Neutrophil (primary cell): ENCODE measurements at regions not wholly inside any gene's neighbourhood (a gene's known extent, or its start where the extent isn't known, plus 50 kb on each side); places are given as distances from the start of the nearest gene placed in this dataset.

Experiments
- H3K27ac ChIP-seq: fragments of 200-600 bp; sonication (generic); 2 replicates; pipeline ENCODE4 v1.5.1; 2016; ENCODE audit warnings: mild to moderate bottlenecking, moderate library complexity
- H3K27me3 ChIP-seq: fragments of 200-600 bp; sonication (generic); 2 replicates; pipeline ENCODE4 v1.6.0; 2016; ENCODE audit warnings: mild to moderate bottlenecking
- H3K36me3 ChIP-seq: fragments of 200-600 bp; sonication (generic); 2 replicates; pipeline ENCODE4 v1.5.1; 2017
- H3K4me1 ChIP-seq, 2 experiments: fragments of 200-600 bp in 1 of 2; sonication (generic) in 1 of 2; 1 replicate in 1 of 2; 2 replicates in 1 of 2; pipeline versions ENCODE4 v1.5.1 to v1.6.1; 2013 to 2016; ENCODE audit warnings: low read depth in 1 of 2, low read length in 1 of 2, mild to moderate bottlenecking in 1 of 2, moderate library complexity in 1 of 2; ENCODE audit not compliant: control insufficient read depth in 1 of 2, insufficient read depth in 1 of 2
- H3K4me3 ChIP-seq, 2 experiments: fragments of 200-600 bp in 1 of 2; sonication (generic) in 1 of 2; 1 replicate in 1 of 2; 2 replicates in 1 of 2; pipeline ENCODE4 v1.5.1; 2013 to 2016; ENCODE audit warnings: low read depth in 1 of 2, low read length in 1 of 2, mild to moderate bottlenecking in 1 of 2, moderate library complexity in 1 of 2
- H3K9me3 ChIP-seq: fragments of 200-600 bp; sonication (generic); 2 replicates; pipeline ENCODE4 v1.5.1; 2016
- TF ChIP-seq, protein P1 (sequence below): fragments of 200-600 bp; sonication (generic); IDR thresholded peaks from 2 replicates; pipeline ENCODE4 v1.5.1; 2016; ENCODE audit warnings: antibody characterized with exemption

DNA sequence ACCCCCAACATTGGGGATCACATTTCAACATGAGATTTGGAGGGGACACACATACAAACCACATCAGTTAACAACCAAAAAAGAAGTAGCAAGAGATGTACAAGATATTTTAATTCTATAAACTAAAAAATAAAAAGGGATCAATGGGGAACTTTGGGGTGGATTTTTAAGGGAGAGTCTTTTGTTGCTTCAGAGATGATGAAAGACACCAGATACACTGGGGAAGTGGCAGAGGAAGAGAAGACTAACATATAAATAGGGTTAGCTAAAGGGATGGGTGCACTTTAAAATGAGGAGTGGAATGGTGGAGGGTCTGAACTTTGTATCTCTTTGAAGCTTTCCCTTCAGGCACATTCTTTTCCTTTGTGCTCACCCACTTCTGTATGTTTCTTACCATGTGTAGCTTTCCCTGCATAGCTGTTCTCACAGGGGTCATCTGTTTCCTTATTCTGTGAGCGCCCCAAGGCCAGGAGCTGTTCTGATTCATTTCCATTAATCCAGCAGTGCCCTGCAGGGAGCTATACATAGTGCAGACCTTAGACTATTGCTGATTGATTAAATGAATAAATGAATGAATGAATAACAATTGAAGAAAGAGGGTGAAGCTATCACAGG lies 531.6 kb upstream of the KLF4 start:
- Histone ChIP-seq H3K27me3 (no peaks in the 10 kb centered on the region), H3K36me3 (no peaks in the 10 kb centered on the region), H3K4me3 (no peak overlapping the region), H3K9me3 (no peaks in the 10 kb centered on the region), H3K4me1 (peaks cover 6 to 7% of the 10 kb centered on the region in 2 experiments), H3K27ac (no peak overlapping the region)
- TF ChIP-seq, protein P1, sequence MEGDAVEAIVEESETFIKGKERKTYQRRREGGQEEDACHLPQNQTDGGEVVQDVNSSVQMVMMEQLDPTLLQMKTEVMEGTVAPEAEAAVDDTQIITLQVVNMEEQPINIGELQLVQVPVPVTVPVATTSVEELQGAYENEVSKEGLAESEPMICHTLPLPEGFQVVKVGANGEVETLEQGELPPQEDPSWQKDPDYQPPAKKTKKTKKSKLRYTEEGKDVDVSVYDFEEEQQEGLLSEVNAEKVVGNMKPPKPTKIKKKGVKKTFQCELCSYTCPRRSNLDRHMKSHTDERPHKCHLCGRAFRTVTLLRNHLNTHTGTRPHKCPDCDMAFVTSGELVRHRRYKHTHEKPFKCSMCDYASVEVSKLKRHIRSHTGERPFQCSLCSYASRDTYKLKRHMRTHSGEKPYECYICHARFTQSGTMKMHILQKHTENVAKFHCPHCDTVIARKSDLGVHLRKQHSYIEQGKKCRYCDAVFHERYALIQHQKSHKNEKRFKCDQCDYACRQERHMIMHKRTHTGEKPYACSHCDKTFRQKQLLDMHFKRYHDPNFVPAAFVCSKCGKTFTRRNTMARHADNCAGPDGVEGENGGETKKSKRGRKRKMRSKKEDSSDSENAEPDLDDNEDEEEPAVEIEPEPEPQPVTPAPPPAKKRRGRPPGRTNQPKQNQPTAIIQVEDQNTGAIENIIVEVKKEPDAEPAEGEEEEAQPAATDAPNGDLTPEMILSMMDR, result no peak

DNA sequence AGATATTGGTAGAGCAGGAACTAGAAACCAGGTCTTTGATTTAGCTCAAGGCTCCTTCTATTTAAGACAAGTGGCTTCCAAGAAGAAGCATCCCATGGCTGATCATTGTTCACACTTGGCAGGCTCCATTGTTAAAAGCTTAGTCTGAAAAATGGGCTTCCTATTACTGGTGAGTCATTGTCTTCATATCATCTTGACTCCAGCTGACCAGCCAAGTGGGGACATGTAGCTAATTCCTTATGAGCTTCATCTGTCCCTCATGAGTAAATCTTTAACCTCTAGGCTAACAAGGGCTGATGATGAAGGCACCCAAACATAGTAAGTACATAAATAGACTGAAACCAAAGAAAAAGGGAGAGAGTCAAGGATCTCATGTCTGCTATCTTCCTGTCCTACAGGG lies 530.3 kb upstream of the KLF4 start:
- TF ChIP-seq, protein P1, result no peak
- Histone ChIP-seq H3K4me1 (peaks cover 6 to 7% of the 10 kb centered on the region in 2 experiments), H3K9me3 (no peaks in the 10 kb centered on the region), H3K4me3 (no peak overlapping the region), H3K27ac (no peak overlapping the region), H3K27me3 (no peaks in the 10 kb centered on the region), H3K36me3 (no peaks in the 10 kb centered on the region)

DNA sequence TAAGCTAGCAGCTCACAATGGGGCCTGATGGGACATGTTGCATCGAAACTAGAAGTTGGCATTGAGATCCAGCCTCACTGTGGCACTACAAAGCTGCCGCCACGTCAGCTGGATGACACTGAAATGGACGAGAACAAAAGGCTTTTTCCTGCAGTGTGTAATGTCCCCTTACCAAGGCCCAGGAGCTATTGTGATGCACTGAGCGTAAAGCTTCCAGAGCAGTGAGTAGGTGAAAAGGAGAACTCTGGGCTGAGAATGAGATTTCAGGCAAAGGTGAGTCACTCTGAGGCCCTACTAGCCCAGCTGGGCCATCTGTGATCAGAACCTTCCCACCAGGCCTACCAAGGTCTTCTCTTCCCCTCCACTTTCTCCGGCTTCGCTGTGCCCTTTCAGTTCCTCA lies 528.1 kb upstream of the KLF4 start:
- peaks cover 6 to 7% of the 10 kb centered on the region in 2 experiments for H3K4me1 ChIP-seq
- H3K4me3 ChIP-seq, result no peak overlapping the region
- TF ChIP-seq, protein P1, result no peak
- H3K27ac ChIP-seq, result no peak overlapping the region
- no peaks in the 10 kb centered on the region for H3K27me3 ChIP-seq
- no peaks in the 10 kb centered on the region for H3K9me3 ChIP-seq
- no peaks in the 10 kb centered on the region for H3K36me3 ChIP-seq

DNA sequence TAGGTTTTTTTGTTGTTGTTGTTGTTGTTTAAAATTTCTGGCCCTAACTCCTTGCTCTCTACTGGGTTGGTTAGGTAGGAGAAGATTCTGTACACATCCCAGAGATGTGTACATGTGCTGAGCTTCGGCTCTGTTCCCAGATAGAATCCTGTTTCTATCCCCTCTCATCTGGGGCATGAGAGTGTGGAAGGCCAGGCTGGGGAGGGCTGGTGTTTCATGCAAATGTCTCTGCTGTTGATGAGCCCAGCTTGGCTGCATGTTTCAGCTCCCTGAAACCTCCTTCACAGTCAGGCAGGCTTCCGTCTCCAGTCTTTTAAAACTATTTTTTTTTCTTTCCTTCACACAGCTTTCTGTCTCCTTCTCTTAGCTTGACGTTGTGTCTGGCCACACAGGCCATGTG lies 526.9 kb upstream of the KLF4 start:
- H3K36me3 ChIP-seq, result no peaks in the 10 kb centered on the region
- H3K27me3 ChIP-seq, result no peaks in the 10 kb centered on the region
- TF ChIP-seq, protein P1, result no peak
- peaks cover 5 to 7% of the 10 kb centered on the region in 2 experiments for H3K4me1 ChIP-seq
- no peak overlapping the region for H3K27ac ChIP-seq
- H3K4me3 ChIP-seq, result no peak overlapping the region
- H3K9me3 ChIP-seq, result no peaks in the 10 kb centered on the region

DNA sequence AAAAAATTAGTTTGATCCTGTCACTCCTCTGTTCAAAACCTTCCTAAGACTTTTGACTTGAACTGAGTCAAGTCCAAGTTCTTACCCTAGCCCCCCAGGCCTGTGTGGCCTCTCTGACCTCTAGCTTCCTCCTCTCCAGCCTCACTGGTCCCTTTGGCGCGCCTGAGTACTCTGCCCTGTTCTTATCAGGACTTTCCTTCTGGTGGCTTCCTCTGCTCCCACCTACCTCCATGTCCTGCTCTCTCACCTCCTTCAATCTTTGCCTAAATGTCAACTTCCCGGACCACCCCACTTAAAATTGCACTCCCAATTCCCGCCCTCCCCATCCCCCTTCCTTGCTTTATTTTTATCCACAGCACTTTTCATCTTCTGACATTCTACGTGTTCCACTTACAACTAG lies 526.1 kb upstream of the KLF4 start:
- no peaks in the 10 kb centered on the region for H3K27me3 ChIP-seq
- no peak overlapping the region for H3K27ac ChIP-seq
- H3K9me3 ChIP-seq, result no peaks in the 10 kb centered on the region
- H3K4me3 ChIP-seq, result no peak overlapping the region
- H3K36me3 ChIP-seq, result no peaks in the 10 kb centered on the region
- peaks cover 0 to under 1% of the 10 kb centered on the region in 2 experiments for H3K4me1 ChIP-seq
- TF ChIP-seq, protein P1, result no peak
